Cardiac muscle cell (in vitro differentiated cells and primary cell): ENCODE measurements at regions not wholly inside any gene's neighbourhood (a gene's known extent, or its start where the extent isn't known, plus 50 kb on each side); places are given as distances from the start of the nearest gene placed in this dataset.

Source experiments
- DNase-seq, 2 donors: peaks; one replicate each; pipeline versions ENCODE4 v3.0.0 to v3.0.0-alpha.2; 2010 to 2017; ENCODE audit warnings: low read depth in 1 of 2, low spot score in 1 of 2
- H3K27ac ChIP-seq: fragments of 200-600 bp; sonication (generic); 2 replicates; pipeline ENCODE4 v1.5.1; 2016
- H3K27me3 ChIP-seq: fragments of 200-600 bp; sonication (generic); 2 replicates; pipeline ENCODE4 v1.6.0; 2016; ENCODE audit warnings: control low read depth
- H3K36me3 ChIP-seq: fragments of 200-600 bp; sonication (generic); 2 replicates; pipeline ENCODE4 v1.5.1; 2016; ENCODE audit warnings: control low read depth
- H3K4me1 ChIP-seq: fragments of 200-600 bp; sonication (generic); 2 replicates; pipeline ENCODE4 v1.8.1; 2017; ENCODE audit warnings: low read depth, mild to moderate bottlenecking, mixed run types
- H3K4me3 ChIP-seq: fragments of 200-600 bp; sonication (generic); 2 replicates; pipeline ENCODE4 v1.5.1; 2016; ENCODE audit warnings: mild to moderate bottlenecking
- H3K9me3 ChIP-seq: fragments of 200-600 bp; sonication (generic); 2 replicates; pipeline ENCODE4 v1.5.1; 2017; ENCODE audit warnings: low read depth, mild to moderate bottlenecking, control low read depth
- CTCF ChIP-seq: IDR thresholded peaks from 2 replicates; pipeline ENCODE4 v1.5.1; 2012; ENCODE audit warnings: low read depth, mild to moderate bottlenecking, low read length

- no peak for DNase-seq
- TF ChIP-seq CTCF = no peak
- no peaks in the 10 kb centered on the region for H3K36me3 ChIP-seq
Measured at GRCh38 chr6:139923964-139924475, 549.6 kb upstream of the CITED2 start.

GRCh38 chr6:139922236-139922635 is 547.8 kb upstream of the CITED2 start:
- H3K36me3 ChIP-seq = no peaks in the 10 kb centered on the region
- no peaks in the 10 kb centered on the region for H3K9me3 ChIP-seq
- no peak for DNase-seq
- TF ChIP-seq CTCF = no peak
- H3K4me1 ChIP-seq = peaks cover 31% of the 10 kb centered on the region
- H3K27me3 ChIP-seq = no peaks in the 10 kb centered on the region
- H3K4me3 ChIP-seq = no peak overlapping the region
- H3K27ac ChIP-seq = no peak overlapping the region

More at GRCh38 chr6:139923964-139924475, 549.6 kb upstream of the CITED2 start:
- Histone ChIP-seq H3K9me3 (no peaks in the 10 kb centered on the region), H3K4me1 (peaks cover 30% of the 10 kb centered on the region), H3K27me3 (no peaks in the 10 kb centered on the region), H3K27ac (no peak overlapping the region), H3K4me3 (no peak overlapping the region)

GRCh38 chr6:139920776-139921100 is 546.3 kb upstream of the CITED2 start:
- Histone ChIP-seq H3K27ac (no peak overlapping the region), H3K9me3 (no peaks in the 10 kb centered on the region), H3K4me3 (no peak overlapping the region), H3K4me1 (peaks cover 22% of the 10 kb centered on the region), H3K27me3 (no peaks in the 10 kb centered on the region), H3K36me3 (no peaks in the 10 kb centered on the region)
- DNase-seq = no peak
- no peak for TF ChIP-seq CTCF

GRCh38 chr6:139920027-139920775 is 545.8 kb upstream of the CITED2 start:
- Histone ChIP-seq H3K27ac (peak overlapping the region; percentile 41), H3K9me3 (no peaks in the 10 kb centered on the region), H3K4me1 (peaks cover 22% of the 10 kb centered on the region), H3K4me3 (no peak overlapping the region), H3K27me3 (no peaks in the 10 kb centered on the region), H3K36me3 (no peaks in the 10 kb centered on the region)
- peak in 1 of 2 donors; percentile 39 for DNase-seq
- no peak for TF ChIP-seq CTCF

GRCh38 chr6:139919107-139920026 is 544.9 kb upstream of the CITED2 start:
- no peaks in the 10 kb centered on the region for H3K27me3 ChIP-seq
- no peaks in the 10 kb centered on the region for H3K36me3 ChIP-seq
- H3K27ac ChIP-seq = peak overlapping the region; percentile 44
- no peak overlapping the region for H3K4me3 ChIP-seq
- no peak for DNase-seq
- H3K4me1 ChIP-seq = peaks cover 22% of the 10 kb centered on the region
- H3K9me3 ChIP-seq = no peaks in the 10 kb centered on the region
- TF ChIP-seq CTCF = no peak
